ENCODE measurements at regions not wholly inside any gene's neighbourhood (a gene's known extent, or its start where the extent isn't known, plus 50 kb on each side); places are given as distances from the start of the nearest gene placed in this dataset.

DNA sequence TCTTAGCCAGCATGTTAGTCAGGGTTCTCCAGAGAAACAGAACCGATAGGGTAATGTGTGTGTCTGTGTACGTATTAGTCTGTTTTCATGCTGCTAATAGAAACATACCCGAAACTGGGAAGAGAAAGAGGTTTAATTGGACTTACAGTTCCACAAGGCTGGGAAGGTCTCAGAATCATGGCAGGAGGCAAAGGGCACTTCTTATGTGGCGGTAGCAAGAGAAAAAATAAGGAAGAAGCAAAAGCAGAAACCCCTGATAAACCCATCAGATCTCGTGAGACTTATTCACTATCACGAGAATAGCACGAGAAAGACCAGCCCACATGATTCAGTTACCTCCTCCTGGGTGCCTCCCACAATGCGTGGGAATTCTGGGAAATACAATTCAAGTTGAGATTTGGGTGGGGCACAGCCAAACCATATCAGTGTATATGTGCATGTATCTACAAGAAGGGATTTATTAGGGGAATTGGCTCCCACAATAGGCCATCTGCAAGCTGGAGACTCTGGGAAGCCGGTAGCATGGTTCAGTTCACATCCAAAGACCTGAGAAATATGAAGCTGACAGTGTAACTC lies 173.7 kb upstream of the NECTIN1 start:
- Histone ChIP-seq H3K4me1 (ENCODE audit: control insufficient read depth, extremely low read depth, insufficient read depth, low read length) (no peaks in the 10 kb centered on the region), H3K4me3 (replicated peaks in 1 of 3; ENCODE audit: insufficient read depth in 1 of 3, low read depth in 1 of 3, low read length in 3 of 3) (no peak overlapping the region), H3K36me3 (ENCODE audit: control insufficient read depth in 2 of 2, extremely low read depth in 1 of 2, insufficient read depth in 2 of 2, low read length in 2 of 2) (no peaks in the 10 kb centered on the region), H3K9me3 (replicated peaks; ENCODE audit: control insufficient read depth, insufficient read depth, low read length) (no peaks in the 10 kb centered on the region), H3K79me2 (ENCODE audit: control insufficient read depth, insufficient read depth, low read length) (no peaks in the 10 kb centered on the region), H3K27me3 (ENCODE audit: control insufficient read depth in 2 of 2, insufficient read depth in 2 of 2, low read length in 2 of 2) (no peaks in the 10 kb centered on the region), H4K20me1 (replicated peaks; ENCODE audit: control insufficient read depth, extremely low read depth, insufficient read depth, low read length) (no peaks in the 10 kb centered on the region), H3K9ac (replicated peaks; ENCODE audit: extremely low read depth, insufficient read depth, low read length) (no peak overlapping the region), H3K9me1 (replicated peaks; ENCODE audit: control insufficient read depth, extremely low read depth, insufficient read depth, low read length) (no peaks in the 10 kb centered on the region), H3K4me2 (ENCODE audit: insufficient read depth, low read length) (no peak overlapping the region), H2AFZ (ENCODE audit: low read depth, low read length) (no peak overlapping the region), H3K27ac (ENCODE audit: insufficient read depth, low read depth, low read length) (no peak overlapping the region)
- TF ChIP-seq, protein P1, sequence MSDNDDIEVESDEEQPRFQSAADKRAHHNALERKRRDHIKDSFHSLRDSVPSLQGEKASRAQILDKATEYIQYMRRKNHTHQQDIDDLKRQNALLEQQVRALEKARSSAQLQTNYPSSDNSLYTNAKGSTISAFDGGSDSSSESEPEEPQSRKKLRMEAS (IDR thresholded peaks at IDR 0.05; ENCODE audit: insufficient read depth, insufficient read length), result no peak
- TF ChIP-seq EZH2 (IDR thresholded peaks at IDR 0.05; ENCODE audit: borderline replicate concordance, low read depth, low read length, severe bottlenecking) (no peak), POLR2AphosphoS5 (IDR thresholded peaks at IDR 0.05; ENCODE audit: insufficient read depth, low read depth, low read length) (no peak), GATA2 (IDR thresholded peaks at IDR 0.05; ENCODE audit: insufficient read depth, insufficient read length, low read depth, low read length) (no peak), FOS (IDR thresholded peaks at IDR 0.05; ENCODE audit: borderline replicate concordance, insufficient read depth, low read length) (no peak), MYC (IDR thresholded peaks at IDR 0.05; ENCODE audit: low read depth, low read length) (no peak), POLR2A (IDR thresholded peaks at IDR 0.05; ENCODE audit: low read depth, low read length) (no peak), JUN (IDR thresholded peaks at IDR 0.05; ENCODE audit: borderline replicate concordance, insufficient read depth, insufficient read length, low read depth) (no peak)
- TF ChIP-seq, protein P2, sequence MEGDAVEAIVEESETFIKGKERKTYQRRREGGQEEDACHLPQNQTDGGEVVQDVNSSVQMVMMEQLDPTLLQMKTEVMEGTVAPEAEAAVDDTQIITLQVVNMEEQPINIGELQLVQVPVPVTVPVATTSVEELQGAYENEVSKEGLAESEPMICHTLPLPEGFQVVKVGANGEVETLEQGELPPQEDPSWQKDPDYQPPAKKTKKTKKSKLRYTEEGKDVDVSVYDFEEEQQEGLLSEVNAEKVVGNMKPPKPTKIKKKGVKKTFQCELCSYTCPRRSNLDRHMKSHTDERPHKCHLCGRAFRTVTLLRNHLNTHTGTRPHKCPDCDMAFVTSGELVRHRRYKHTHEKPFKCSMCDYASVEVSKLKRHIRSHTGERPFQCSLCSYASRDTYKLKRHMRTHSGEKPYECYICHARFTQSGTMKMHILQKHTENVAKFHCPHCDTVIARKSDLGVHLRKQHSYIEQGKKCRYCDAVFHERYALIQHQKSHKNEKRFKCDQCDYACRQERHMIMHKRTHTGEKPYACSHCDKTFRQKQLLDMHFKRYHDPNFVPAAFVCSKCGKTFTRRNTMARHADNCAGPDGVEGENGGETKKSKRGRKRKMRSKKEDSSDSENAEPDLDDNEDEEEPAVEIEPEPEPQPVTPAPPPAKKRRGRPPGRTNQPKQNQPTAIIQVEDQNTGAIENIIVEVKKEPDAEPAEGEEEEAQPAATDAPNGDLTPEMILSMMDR (IDR thresholded peaks at IDR 0.05; ENCODE audit: extremely low read depth in 1 of 2, insufficient read depth in 1 of 2, low read depth in 1 of 2, low read length in 2 of 2), result no peak
- DNase-seq (ENCODE audit: low read depth, low spot score), result no peak
- dilution Hi-C loops (cut with MboI; ENCODE audit: extremely low pct_ligation_motif_present, low sequenced_read_pairs), result no loop called here
- CTCF ChIA-PET, result no interaction called here
- intact Hi-C loops (cut with micrococcal nuclease), result no loop called here
- no TSS peak for BruUV-seq (replicated peaks)
- POLR2A ChIA-PET, result no interaction called here
- no peak for FAIRE-seq

Data from endothelial cell of umbilical vein (primary cell).